NB4 (cell line): ENCODE measurements at regions not wholly inside any gene's neighbourhood (a gene's known extent, or its start where the extent isn't known, plus 50 kb on each side); places are given as distances from the start of the nearest gene placed in this dataset.

Experiments
- DNase-seq: peaks from one replicate; pipeline ENCODE4 v3.0.0; 2010; ENCODE audit warnings: low read depth
- H3K4me3 ChIP-seq: one replicate; pipeline ENCODE4 v1.5.1; 2011; ENCODE audit warnings: mild to moderate bottlenecking, low read depth, low read length, moderate library complexity
- MYC ChIP-seq: IDR thresholded peaks from 2 replicates; pipeline ENCODE4 v1.6.1; 2011; ENCODE audit warnings: low read depth, low read length
- POLR2A ChIP-seq: IDR thresholded peaks from 2 replicates; pipeline ENCODE4 v1.6.1; 2011; ENCODE audit warnings: mild to moderate bottlenecking; ENCODE audit not compliant: insufficient read length; ENCODE audit errors: extremely low read depth
- TF ChIP-seq, protein P1 (sequence below): IDR thresholded peaks from 2 replicates; pipeline ENCODE4 v1.6.1; 2011; ENCODE audit warnings: low read depth, low read length
- TF ChIP-seq, protein P2 (sequence below): IDR thresholded peaks from one replicate; pipeline ENCODE4 v1.5.1; 2012; ENCODE audit warnings: low read depth, low read length

DNA sequence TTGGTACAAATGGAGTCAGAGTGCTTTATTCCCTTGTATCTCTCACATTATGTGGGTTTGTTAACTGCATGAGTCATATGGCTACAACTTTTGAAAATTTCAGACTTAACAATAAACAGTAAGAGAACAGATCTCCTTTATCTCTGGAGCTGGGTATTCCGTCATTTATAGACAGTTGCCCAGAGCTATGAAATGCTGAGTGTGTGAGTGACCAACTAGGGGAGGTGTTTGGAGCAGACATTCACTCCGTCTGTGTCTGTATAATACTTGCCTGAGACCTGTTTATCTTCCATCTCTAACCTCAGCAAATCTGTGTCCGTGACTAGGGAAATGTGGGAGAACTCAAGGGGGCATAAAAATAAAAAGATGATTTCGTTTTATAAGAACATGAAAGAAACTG lies 279.9 kb upstream of the FAR2 start:
- TF ChIP-seq MYC (no peak), POLR2A (no peak)
- TF ChIP-seq, protein P1, sequence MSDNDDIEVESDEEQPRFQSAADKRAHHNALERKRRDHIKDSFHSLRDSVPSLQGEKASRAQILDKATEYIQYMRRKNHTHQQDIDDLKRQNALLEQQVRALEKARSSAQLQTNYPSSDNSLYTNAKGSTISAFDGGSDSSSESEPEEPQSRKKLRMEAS = no peak
- TF ChIP-seq, protein P2, sequence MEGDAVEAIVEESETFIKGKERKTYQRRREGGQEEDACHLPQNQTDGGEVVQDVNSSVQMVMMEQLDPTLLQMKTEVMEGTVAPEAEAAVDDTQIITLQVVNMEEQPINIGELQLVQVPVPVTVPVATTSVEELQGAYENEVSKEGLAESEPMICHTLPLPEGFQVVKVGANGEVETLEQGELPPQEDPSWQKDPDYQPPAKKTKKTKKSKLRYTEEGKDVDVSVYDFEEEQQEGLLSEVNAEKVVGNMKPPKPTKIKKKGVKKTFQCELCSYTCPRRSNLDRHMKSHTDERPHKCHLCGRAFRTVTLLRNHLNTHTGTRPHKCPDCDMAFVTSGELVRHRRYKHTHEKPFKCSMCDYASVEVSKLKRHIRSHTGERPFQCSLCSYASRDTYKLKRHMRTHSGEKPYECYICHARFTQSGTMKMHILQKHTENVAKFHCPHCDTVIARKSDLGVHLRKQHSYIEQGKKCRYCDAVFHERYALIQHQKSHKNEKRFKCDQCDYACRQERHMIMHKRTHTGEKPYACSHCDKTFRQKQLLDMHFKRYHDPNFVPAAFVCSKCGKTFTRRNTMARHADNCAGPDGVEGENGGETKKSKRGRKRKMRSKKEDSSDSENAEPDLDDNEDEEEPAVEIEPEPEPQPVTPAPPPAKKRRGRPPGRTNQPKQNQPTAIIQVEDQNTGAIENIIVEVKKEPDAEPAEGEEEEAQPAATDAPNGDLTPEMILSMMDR = no peak
- DNase-seq = no peak

DNA sequence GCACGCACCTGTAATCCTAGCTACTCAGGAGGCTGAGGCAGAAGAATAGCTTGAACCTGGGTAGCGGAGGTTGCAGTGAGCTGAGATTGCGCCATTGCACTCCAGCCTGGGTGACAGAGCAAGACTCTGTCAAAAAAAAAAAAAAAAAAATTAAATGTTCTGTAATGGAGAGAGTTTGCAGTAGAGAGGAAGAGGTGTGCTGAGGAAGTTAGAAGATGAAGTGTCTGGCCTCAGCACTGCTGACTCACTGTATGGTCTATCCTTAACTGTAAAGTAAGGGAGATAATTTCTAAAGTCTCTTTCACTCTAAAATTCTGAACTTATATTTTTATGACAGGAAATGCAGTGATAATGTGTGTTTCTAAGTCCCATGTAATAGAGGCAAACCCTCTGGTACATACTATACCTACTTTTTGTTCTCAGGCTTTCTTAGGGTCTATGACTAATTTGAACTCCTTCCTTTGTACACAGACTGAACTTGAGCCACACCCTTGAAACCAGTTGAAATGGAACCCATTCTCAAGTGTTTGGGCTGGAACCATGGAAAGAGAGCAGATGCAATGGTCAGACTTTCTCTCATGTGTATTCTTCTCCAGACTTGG lies 278.1 kb upstream of the FAR2 start:
- DNase-seq = peak; percentile 76
- no peak for TF ChIP-seq POLR2A
- TF ChIP-seq, protein P1 = no peak
- no peak for TF ChIP-seq MYC
- TF ChIP-seq, protein P2 = no peak
- no peak overlapping the region for H3K4me3 ChIP-seq

More for the DNA sequence above, 279.9 kb upstream of the FAR2 start:
- H3K4me3 ChIP-seq = no peak overlapping the region

DNA sequence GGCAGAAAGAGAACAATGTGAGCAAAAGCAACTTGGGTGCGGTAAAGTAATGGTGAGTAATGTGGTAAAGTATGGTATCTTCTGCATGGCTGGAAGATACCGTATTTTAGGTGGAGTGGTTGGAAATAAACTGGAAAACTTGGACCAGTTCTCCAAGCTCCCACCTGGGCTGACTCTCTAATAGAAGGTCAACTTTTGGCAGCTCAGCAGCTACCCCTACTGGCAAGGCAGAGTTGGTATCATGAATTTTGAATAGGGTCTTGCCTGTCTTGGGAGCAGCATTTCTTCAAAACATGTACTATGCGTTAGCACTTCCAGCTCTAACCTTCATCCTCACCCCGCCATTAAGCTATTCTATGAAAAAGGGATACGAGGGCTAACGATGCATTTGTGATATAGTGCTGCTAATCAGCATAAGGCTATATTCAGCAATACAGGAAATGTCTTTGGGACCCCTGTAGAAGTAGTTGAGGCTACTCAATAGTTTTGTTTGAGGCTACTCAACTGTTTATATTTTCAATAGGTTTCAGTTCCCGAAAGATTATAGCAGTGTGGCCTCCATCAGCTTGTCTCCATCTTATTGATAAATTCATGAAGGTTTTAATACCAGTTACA lies 276.3 kb upstream of the FAR2 start:
- DNase-seq = peak; percentile 77
- H3K4me3 ChIP-seq = no peak overlapping the region
- TF ChIP-seq MYC = no peak
- TF ChIP-seq, protein P2 = peak; percentile 97

DNA sequence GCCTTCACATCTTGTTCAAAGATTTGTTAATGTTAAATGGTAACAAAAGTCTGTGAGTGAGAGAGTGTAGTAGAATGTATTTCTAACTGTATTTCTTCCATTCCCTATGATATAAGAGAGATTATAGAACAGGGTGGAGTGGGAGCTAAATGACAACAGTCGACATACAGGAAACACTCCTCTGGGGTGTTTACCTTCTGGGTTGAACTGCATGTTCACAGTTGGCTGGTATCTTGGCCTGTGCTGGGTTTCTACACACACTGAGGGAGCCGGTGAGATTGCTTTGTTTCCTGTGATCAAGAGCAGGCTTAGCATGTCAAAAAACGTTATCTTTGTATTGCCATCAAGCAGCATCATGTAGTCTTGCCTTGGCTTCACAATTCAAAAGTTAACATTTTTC lies 274.3 kb upstream of the FAR2 start:
- DNase-seq = no peak
- no peak overlapping the region for H3K4me3 ChIP-seq
- TF ChIP-seq POLR2A = no peak
- TF ChIP-seq MYC = no peak
- TF ChIP-seq, protein P1 = no peak
- TF ChIP-seq, protein P2 = no peak

DNA sequence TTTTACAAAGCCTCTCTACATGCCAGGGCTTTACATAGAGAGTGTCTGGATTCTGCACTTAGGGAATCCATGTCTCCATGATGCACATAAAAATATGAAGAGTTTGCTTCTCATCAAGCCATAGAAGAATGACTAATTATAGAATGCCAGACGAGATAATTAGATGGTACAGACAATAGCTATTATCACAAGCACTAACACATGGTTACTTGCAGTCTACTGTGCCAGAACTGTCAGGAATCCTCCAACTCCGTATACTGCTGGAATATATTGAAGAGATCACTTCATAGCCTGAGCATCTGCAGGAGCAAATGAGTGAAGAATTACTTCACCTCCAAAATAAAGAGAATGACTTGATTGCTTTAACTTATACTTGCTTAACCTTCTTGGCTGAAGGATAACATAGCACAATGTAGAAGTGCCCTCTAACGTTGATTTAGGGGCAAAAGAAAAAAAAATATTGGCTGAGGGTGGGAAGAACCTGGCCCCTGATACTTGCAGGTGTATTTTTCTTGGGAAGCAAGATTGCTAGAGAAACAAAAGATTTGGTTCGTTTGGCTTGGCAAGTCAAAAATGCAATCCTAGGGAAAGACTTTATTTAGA lies 272.8 kb upstream of the FAR2 start:
- TF ChIP-seq MYC = no peak
- TF ChIP-seq, protein P2 = peak; percentile 16
- no peak overlapping the region for H3K4me3 ChIP-seq
- no peak for DNase-seq
